ENCODE measurements at regions not wholly inside any gene's neighbourhood (a gene's known extent, or its start where the extent isn't known, plus 50 kb on each side); places are given as distances from the start of the nearest gene placed in this dataset.

- Histone ChIP-seq H3K4me1 (ENCODE audit: insufficient read depth, low read length) (no peaks in the 10 kb centered on the region), H3K27me3 (ENCODE audit: insufficient read depth, low read length) (no peaks in the 10 kb centered on the region), H2AFZ (ENCODE audit: low read depth, low read length) (no peak overlapping the region), H3K36me3 (ENCODE audit: insufficient read depth, low read length) (no peaks in the 10 kb centered on the region), H3K9me3 (ENCODE audit: low read length) (no peaks in the 10 kb centered on the region), H3K4me3 (ENCODE audit: low read length) (no peak overlapping the region)
These were observed 80.7 kb upstream of the STEAP4 start for GRCh38 chr7:88387368-88387767.

GRCh38 chr7:88386665-88387156 is 80.0 kb upstream of the STEAP4 start:
- Histone ChIP-seq H3K36me3 (ENCODE audit: insufficient read depth, low read length) (no peaks in the 10 kb centered on the region), H3K9me3 (ENCODE audit: low read length) (no peaks in the 10 kb centered on the region), H3K4me3 (ENCODE audit: low read length) (no peak overlapping the region), H3K27me3 (ENCODE audit: insufficient read depth, low read length) (no peaks in the 10 kb centered on the region), H3K4me1 (ENCODE audit: insufficient read depth, low read length) (no peaks in the 10 kb centered on the region), H2AFZ (ENCODE audit: low read depth, low read length) (no peak overlapping the region)

- H3K27me3 ChIP-seq (ENCODE audit: insufficient read depth, low read length) = no peaks in the 10 kb centered on the region
- no peaks in the 10 kb centered on the region for H3K36me3 ChIP-seq (ENCODE audit: insufficient read depth, low read length)
- no peaks in the 10 kb centered on the region for H3K4me1 ChIP-seq (ENCODE audit: insufficient read depth, low read length)
- H3K9me3 ChIP-seq (ENCODE audit: low read length) = no peaks in the 10 kb centered on the region
- H3K4me3 ChIP-seq (ENCODE audit: low read length) = no peak overlapping the region
- no peak overlapping the region for H2AFZ ChIP-seq (ENCODE audit: low read depth, low read length)
These were observed 70.7 kb upstream of the STEAP4 start for GRCh38 chr7:88377434-88377833.

GRCh38 chr7:88368686-88369085 is 62.0 kb upstream of the STEAP4 start:
- no peaks in the 10 kb centered on the region for H3K36me3 ChIP-seq (ENCODE audit: insufficient read depth, low read length)

GRCh38 chr7:88366845-88367244 is 60.2 kb upstream of the STEAP4 start:
- H3K4me3 ChIP-seq (ENCODE audit: low read length) = no peak overlapping the region
- no peaks in the 10 kb centered on the region for H3K4me1 ChIP-seq (ENCODE audit: insufficient read depth, low read length)
- H2AFZ ChIP-seq (ENCODE audit: low read depth, low read length) = no peak overlapping the region
- no peaks in the 10 kb centered on the region for H3K9me3 ChIP-seq (ENCODE audit: low read length)
- no peaks in the 10 kb centered on the region for H3K36me3 ChIP-seq (ENCODE audit: insufficient read depth, low read length)
- H3K27me3 ChIP-seq (ENCODE audit: insufficient read depth, low read length) = no peaks in the 10 kb centered on the region

More at GRCh38 chr7:88368686-88369085, 62.0 kb upstream of the STEAP4 start:
- Histone ChIP-seq H3K4me1 (ENCODE audit: insufficient read depth, low read length) (no peaks in the 10 kb centered on the region), H3K27me3 (ENCODE audit: insufficient read depth, low read length) (no peaks in the 10 kb centered on the region), H3K4me3 (ENCODE audit: low read length) (no peak overlapping the region), H3K9me3 (ENCODE audit: low read length) (no peaks in the 10 kb centered on the region), H2AFZ (ENCODE audit: low read depth, low read length) (no peak overlapping the region)

GRCh38 chr7:88363869-88364268 is 57.2 kb upstream of the STEAP4 start:
- no peaks in the 10 kb centered on the region for H3K36me3 ChIP-seq (ENCODE audit: insufficient read depth, low read length)
- H3K27me3 ChIP-seq (ENCODE audit: insufficient read depth, low read length) = no peaks in the 10 kb centered on the region
- H3K4me1 ChIP-seq (ENCODE audit: insufficient read depth, low read length) = no peaks in the 10 kb centered on the region
- H3K9me3 ChIP-seq (ENCODE audit: low read length) = no peaks in the 10 kb centered on the region
- no peak overlapping the region for H2AFZ ChIP-seq (ENCODE audit: low read depth, low read length)
- H3K4me3 ChIP-seq (ENCODE audit: low read length) = no peak overlapping the region

GRCh38 chr7:88363249-88363648 is 56.6 kb upstream of the STEAP4 start:
- Histone ChIP-seq H3K4me3 (ENCODE audit: low read length) (no peak overlapping the region), H3K4me1 (ENCODE audit: insufficient read depth, low read length) (no peaks in the 10 kb centered on the region), H2AFZ (ENCODE audit: low read depth, low read length) (no peak overlapping the region), H3K36me3 (ENCODE audit: insufficient read depth, low read length) (no peaks in the 10 kb centered on the region), H3K9me3 (ENCODE audit: low read length) (no peaks in the 10 kb centered on the region), H3K27me3 (ENCODE audit: insufficient read depth, low read length) (no peaks in the 10 kb centered on the region)

- H3K4me3 ChIP-seq (ENCODE audit: low read length) = no peak overlapping the region
- H3K27me3 ChIP-seq (ENCODE audit: insufficient read depth, low read length) = no peaks in the 10 kb centered on the region
- H3K36me3 ChIP-seq (ENCODE audit: insufficient read depth, low read length) = no peaks in the 10 kb centered on the region
- no peaks in the 10 kb centered on the region for H3K9me3 ChIP-seq (ENCODE audit: low read length)
- H3K4me1 ChIP-seq (ENCODE audit: insufficient read depth, low read length) = no peaks in the 10 kb centered on the region
- no peak overlapping the region for H2AFZ ChIP-seq (ENCODE audit: low read depth, low read length)
These were observed 54.7 kb upstream of the STEAP4 start for GRCh38 chr7:88361357-88361756.

GRCh38 chr7:88358881-88359280 is 52.2 kb upstream of the STEAP4 start:
- no peaks in the 10 kb centered on the region for H3K36me3 ChIP-seq (ENCODE audit: insufficient read depth, low read length)
- H2AFZ ChIP-seq (ENCODE audit: low read depth, low read length) = no peak overlapping the region

GRCh38 chr7:88358526-88358838 is 51.8 kb upstream of the STEAP4 start:
- no peaks in the 10 kb centered on the region for H3K9me3 ChIP-seq (ENCODE audit: low read length)

More at GRCh38 chr7:88358881-88359280, 52.2 kb upstream of the STEAP4 start:
- H3K4me3 ChIP-seq (ENCODE audit: low read length) = no peak overlapping the region
- no peaks in the 10 kb centered on the region for H3K27me3 ChIP-seq (ENCODE audit: insufficient read depth, low read length)
- no peaks in the 10 kb centered on the region for H3K4me1 ChIP-seq (ENCODE audit: insufficient read depth, low read length)
- H3K9me3 ChIP-seq (ENCODE audit: low read length) = no peaks in the 10 kb centered on the region

GRCh38 chr7:88357781-88358525 is 51.3 kb upstream of the STEAP4 start:
- no peak overlapping the region for H3K4me3 ChIP-seq (ENCODE audit: low read length)
- H3K9me3 ChIP-seq (ENCODE audit: low read length) = no peaks in the 10 kb centered on the region
- H3K27me3 ChIP-seq (ENCODE audit: insufficient read depth, low read length) = no peaks in the 10 kb centered on the region
- H3K4me1 ChIP-seq (ENCODE audit: insufficient read depth, low read length) = no peaks in the 10 kb centered on the region
- H2AFZ ChIP-seq (ENCODE audit: low read depth, low read length) = no peak overlapping the region
- no peaks in the 10 kb centered on the region for H3K36me3 ChIP-seq (ENCODE audit: insufficient read depth, low read length)

More at GRCh38 chr7:88358526-88358838, 51.8 kb upstream of the STEAP4 start:
- H2AFZ ChIP-seq (ENCODE audit: low read depth, low read length) = no peak overlapping the region
- H3K36me3 ChIP-seq (ENCODE audit: insufficient read depth, low read length) = no peaks in the 10 kb centered on the region
- no peak overlapping the region for H3K4me3 ChIP-seq (ENCODE audit: low read length)
- no peaks in the 10 kb centered on the region for H3K27me3 ChIP-seq (ENCODE audit: insufficient read depth, low read length)
- H3K4me1 ChIP-seq (ENCODE audit: insufficient read depth, low read length) = no peaks in the 10 kb centered on the region

- Histone ChIP-seq H3K4me3 (ENCODE audit: low read length) (no peak overlapping the region), H3K27me3 (ENCODE audit: insufficient read depth, low read length) (no peaks in the 10 kb centered on the region), H2AFZ (ENCODE audit: low read depth, low read length) (no peak overlapping the region), H3K4me1 (ENCODE audit: insufficient read depth, low read length) (no peaks in the 10 kb centered on the region), H3K36me3 (ENCODE audit: insufficient read depth, low read length) (no peaks in the 10 kb centered on the region), H3K9me3 (ENCODE audit: low read length) (no peaks in the 10 kb centered on the region)
These were observed 50.6 kb upstream of the STEAP4 start for GRCh38 chr7:88357294-88357693.

All from neuron (in vitro differentiated cells).